Heart left ventricle (tissue), 16 donors: ENCODE measurements at regions not wholly inside any gene's neighbourhood (a gene's known extent, or its start where the extent isn't known, plus 50 kb on each side); places are given as distances from the start of the nearest gene placed in this dataset.

Experiments
- ATAC-seq, 4 donors: fragments of 200-7000 bp; cut with Tn5 transposase; one replicate each; pipeline ENCODE4 v1.9.1; 2020 to 2022; ENCODE audit warnings: moderate library complexity in 4 of 4, mild to moderate bottlenecking in 3 of 4, moderate number of reproducible peaks in 1 of 4
- DNase-seq, 5 donors: peaks; one replicate each; pipeline ENCODE4 v3.0.0-alpha.2; 2020
- H3K27ac ChIP-seq, 12 donors: fragments of 200-600 bp; sonication (generic) in 4 of 12; one replicate each; pipeline versions ENCODE4 v1.5.0 to v1.8.0; 2016 to 2022; ENCODE audit warnings: mild to moderate bottlenecking in 2 of 12
- H3K27me3 ChIP-seq, 9 donors: fragments of 200-600 bp; sonication (generic) in 2 of 9; one replicate each; pipeline versions ENCODE4 v1.5.1 to v1.8.0; 2016 to 2022; ENCODE audit warnings: mild to moderate bottlenecking in 3 of 9
- H3K36me3 ChIP-seq, 9 donors: fragments of 200-600 bp; sonication (generic) in 2 of 9; one replicate each; pipeline versions ENCODE4 v1.5.0 to v1.8.0; 2018 to 2022; ENCODE audit warnings: mild to moderate bottlenecking in 2 of 9
- H3K4me1 ChIP-seq, 12 donors: fragments of 200-600 bp; sonication (generic) in 4 of 12; one replicate each; pipeline versions ENCODE4 v1.5.0 to v1.8.0; 2016 to 2022; ENCODE audit warnings: mild to moderate bottlenecking in 3 of 12
- H3K4me3 ChIP-seq, 12 donors: fragments of 200-600 bp; sonication (generic) in 4 of 12; one replicate each; pipeline versions ENCODE4 v1.5.0 to v1.8.0; 2017 to 2022; ENCODE audit warnings: mild to moderate bottlenecking in 9 of 12, moderate library complexity in 4 of 12
- H3K9me3 ChIP-seq, 12 donors: fragments of 200-600 bp; sonication (generic) in 4 of 12; one replicate each; pipeline versions ENCODE4 v1.5.0 to v1.8.0; 2016 to 2022; ENCODE audit warnings: mild to moderate bottlenecking in 1 of 12
- CTCF ChIP-seq, 12 donors: fragments of 200-600 bp; sonication (generic) in 4 of 12; IDR thresholded peaks; one replicate each; pipeline versions ENCODE4 v1.5.0 to v1.8.0; 2018 to 2022; ENCODE audit warnings: antibody characterized with exemption in 12 of 12, mild to moderate bottlenecking in 5 of 12
- POLR2A ChIP-seq, 2 donors: fragments of 450-650 bp; IDR thresholded peaks; one replicate each; pipeline ENCODE4 v1.6.1; 2017; ENCODE audit warnings: antibody characterized with exemption in 2 of 2, mild to moderate bottlenecking in 2 of 2, moderate library complexity in 2 of 2
- WGBS, 4 donors: extraction: QIAGEN DNeasy Blood & Tissue Kit in 2 of 4; methylation state at CpG; one replicate each; pipeline versions ENCODE4 v1.1.5 to v1.1.7; 2013 to 2018; 5-methylcytosine and 5-hydroxymethylcytosine counted together
- intact Hi-C, 10 donors: fragments of 100-400 bp; cut with DNase I; formaldehyde crosslinking; loops; one replicate each; pipeline versions ENCODE4 v1.11.1 to v1.14.2; 2022
- donor health status: ischemic (EF 13 %, LVEDD 7.1; RV severe dilation, severe dysfunction).
- donor health status: healthy with polysubstance abuse.
- donor health status: DM: no; HTN: yes; CAD: no.
- donor health status: DM: no; HTN: no; CAD: no.
- donor health status: ischemic (EF 25% LVEDD 6.9; RV normal size, moderate dysfunction).
- donor health status: ischemic (EF 25% LVEDD 5.7; RV mildly dilated, moderate dysfunction).
- donor health status: healthy.
- donor health status: DM: yes; HTN: yes; CAD: no.
- donor health status: ischemic (EF 35%, LVEDD 5.7; RV mildly dilated, moderate dysfunction).
- donor health status: nonischemic (EF 11% LVEDD 7.7; RV severe dilation, severe dysfunction).
- donor health status: DM: yes; HTN: yes; CAD: no.
- donor health status: PGD.
- donor health status: ischemic (EF 29% LVEDD 5.4; RV normal size, mild dysfunction).
- donor health status: nonischemic (EF 23%, LVEDD 6.1; RV moderate dilation, normal function).

DNA sequence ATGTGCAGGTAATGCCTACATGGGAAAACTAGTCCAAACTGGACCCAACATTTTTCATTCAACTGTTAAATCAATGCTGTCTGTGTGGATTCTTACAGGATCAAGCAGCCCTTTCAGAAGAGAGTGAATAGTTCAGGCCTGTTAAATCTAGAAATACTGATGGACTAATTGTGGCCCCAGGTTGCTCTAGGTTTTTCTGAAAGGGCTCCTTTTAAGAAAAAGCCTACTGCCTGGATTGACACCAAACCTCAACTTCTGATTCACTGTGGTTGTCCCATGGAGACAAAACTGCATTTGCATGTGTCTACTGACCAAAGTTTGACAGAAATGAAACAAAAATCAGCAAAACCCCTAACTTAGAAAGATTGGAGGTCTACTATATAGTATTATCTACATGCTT lies 437.0 kb downstream of the KLF12 start:
- DNase-seq, result no peak
- Histone ChIP-seq H3K27ac (no peak overlapping the region), H3K9me3 (no peaks in the 10 kb centered on the region), H3K4me3 (no peak overlapping the region), H3K4me1 (no peaks in the 10 kb centered on the region), H3K27me3 (no peaks in the 10 kb centered on the region), H3K36me3 (peaks cover 0 to 36% (median 24%) of the 10 kb centered on the region in 9 donors)
- no peak for TF ChIP-seq CTCF (IDR thresholded peaks at IDR 0.05)
- ATAC-seq, result no peak
- intact Hi-C loops, result no loop called here

- WGBS, 4 donors, result 97 to 99% (median 98%) methylated on average over 3 of the region's 3 CpGs
- DNase-seq, result no peak
Measured at GRCh38 chr13:73696713-73697112, 437.5 kb downstream of the KLF12 start.

GRCh38 chr13:73696271-73696670 lies 437.9 kb downstream of the KLF12 start:
- 90 to 99% (median 95%) methylated on average over 2 of the region's 2 CpGs for whole genome bisulfite sequencing, 4 donors
- H3K27ac ChIP-seq, result no peak overlapping the region
- H3K36me3 ChIP-seq, result peaks cover 0 to 43% (median 24%) of the 10 kb centered on the region in 9 donors
- H3K4me3 ChIP-seq, result no peak overlapping the region
- TF ChIP-seq CTCF (IDR thresholded peaks at IDR 0.05) (no peak), POLR2A (IDR thresholded peaks at IDR 0.05) (no peak)
- H3K9me3 ChIP-seq, result no peaks in the 10 kb centered on the region
- no peak for DNase-seq
- no peak for ATAC-seq
- no peaks in the 10 kb centered on the region for H3K27me3 ChIP-seq
- no peaks in the 10 kb centered on the region for H3K4me1 ChIP-seq
- intact Hi-C loops, result no loop called here

More at GRCh38 chr13:73696713-73697112, 437.5 kb downstream of the KLF12 start:
- Histone ChIP-seq H3K9me3 (no peaks in the 10 kb centered on the region), H3K4me3 (no peak overlapping the region), H3K4me1 (no peaks in the 10 kb centered on the region), H3K36me3 (peaks cover 0 to 39% (median 24%) of the 10 kb centered on the region in 9 donors), H3K27ac (no peak overlapping the region), H3K27me3 (no peaks in the 10 kb centered on the region)
- ATAC-seq, result no peak
- TF ChIP-seq POLR2A (IDR thresholded peaks at IDR 0.05), result no peak
- TF ChIP-seq CTCF (IDR thresholded peaks at IDR 0.05), result no peak
- intact Hi-C loops, result no loop called here

- no peak overlapping the region for H3K27ac ChIP-seq
- intact Hi-C loops, result no loop called here
- H3K27me3 ChIP-seq, result no peaks in the 10 kb centered on the region
- DNase-seq (no peak), ATAC-seq (no peak)
- TF ChIP-seq CTCF (IDR thresholded peaks at IDR 0.05), result no peak
- TF ChIP-seq POLR2A (IDR thresholded peaks at IDR 0.05), result no peak
- H3K4me3 ChIP-seq, result no peak overlapping the region
- no peaks in the 10 kb centered on the region for H3K9me3 ChIP-seq
- WGBS, 4 donors, result 95 to 97% (median 95%) methylated on average over 14 of the region's 14 CpGs
- peaks cover 0 to 48% (median 24%) of the 10 kb centered on the region in 9 donors for H3K36me3 ChIP-seq
- H3K4me1 ChIP-seq, result no peaks in the 10 kb centered on the region
Measured at GRCh38 chr13:73695325-73695724, 438.9 kb downstream of the KLF12 start.
